Psoas muscle (tissue), 7 donors: ENCODE measurements at regions not wholly inside any gene's neighbourhood (a gene's known extent, or its start where the extent isn't known, plus 50 kb on each side); places are given as distances from the start of the nearest gene placed in this dataset.

Experiments
- ATAC-seq, 4 donors: fragments of 200-7000 bp; cut with Tn5 transposase; one replicate each; pipeline ENCODE4 v1.9.1; 2020; ENCODE audit warnings: moderate library complexity in 3 of 4, mild to moderate bottlenecking in 2 of 4
- DNase-seq, 2 donors: peaks; one replicate each; pipeline ENCODE4 v3.0.0-alpha.2; 2020
- H3K27ac ChIP-seq: fragments of 200-600 bp; one replicate; pipeline ENCODE4 v1.8.0; 2022
- H3K27me3 ChIP-seq, 3 donors: fragments of 200-600 bp in 1 of 3; one replicate each; pipeline versions ENCODE4 v1.6.1 to v1.8.0; 2013 to 2022; ENCODE audit warnings: low read length in 2 of 3, mild to moderate bottlenecking in 2 of 3, moderate library complexity in 1 of 3; ENCODE audit not compliant: insufficient read depth in 3 of 3
- H3K36me3 ChIP-seq, 2 donors: fragments of 200-600 bp in 1 of 2; one replicate each; pipeline versions ENCODE4 v1.6.1 to v1.8.0; 2013 to 2022; ENCODE audit warnings: low read depth in 1 of 2, mild to moderate bottlenecking in 1 of 2, moderate library complexity in 1 of 2; ENCODE audit not compliant: insufficient read depth in 1 of 2
- H3K4me1 ChIP-seq: fragments of 200-600 bp; one replicate; pipeline ENCODE4 v1.8.0; 2022
- H3K4me3 ChIP-seq: fragments of 200-600 bp; one replicate; pipeline ENCODE4 v1.8.0; 2022; ENCODE audit warnings: mild to moderate bottlenecking
- H3K9me3 ChIP-seq: fragments of 200-600 bp; one replicate; pipeline ENCODE4 v1.8.0; 2022
- CTCF ChIP-seq: fragments of 200-600 bp; IDR thresholded peaks from one replicate; pipeline ENCODE4 v1.8.0; 2022; ENCODE audit warnings: antibody characterized with exemption
- WGBS, 3 donors: extraction: QIAGEN DNeasy Blood & Tissue Kit; methylation state at CpG; one replicate each; pipeline versions ENCODE4 v1.1.6 to v1.1.7; 2013; 5-methylcytosine and 5-hydroxymethylcytosine counted together
- intact Hi-C, 2 donors: fragments of 100-400 bp; cut with DNase I; formaldehyde crosslinking; loops; one replicate each; pipeline versions ENCODE4 v1.11.0 to v1.14.2; 2022
- donor health status: healthy with polysubstance abuse.
- donor health status: DM: no; HTN: no; CAD: no; lungs with moderate emphysema.
- donor health status: Bipolar disorder and iron deficiency.
- donor health status: healthy.
- donor health status: DM: yes; HTN: yes; CAD: no.
- donor health status: DM: no; HTN: no; CAD: no.
- donor health status: DM: yes; HTN: yes; CAD: no.

- DNase-seq (no peak), ATAC-seq (no peak)
- WGBS, 3 donors: 76 to 82% (median 78%) methylated on average over 2 of the region's 2 CpGs
- Histone ChIP-seq H3K36me3 (no peaks in the 10 kb centered on the region), H3K27ac (no peak overlapping the region), H3K4me3 (no peak overlapping the region), H3K4me1 (no peaks in the 10 kb centered on the region), H3K9me3 (no peaks in the 10 kb centered on the region), H3K27me3 (no peaks in the 10 kb centered on the region)
- no peak for TF ChIP-seq CTCF
- intact Hi-C loops: no loop called here
Observed at GRCh38 chr4:116449764-116450163, 635.6 kb downstream of the TRAM1L1 start.

GRCh38 chr4:116444117-116444516, 641.3 kb downstream of the TRAM1L1 start:
- Histone ChIP-seq H3K27ac (no peak overlapping the region), H3K4me1 (no peaks in the 10 kb centered on the region), H3K9me3 (peaks cover 7% of the 10 kb centered on the region), H3K4me3 (no peak overlapping the region), H3K36me3 (no peaks in the 10 kb centered on the region), H3K27me3 (no peaks in the 10 kb centered on the region)
- DNase-seq (no peak), ATAC-seq (no peak)
- no peak for TF ChIP-seq CTCF
- intact Hi-C loops: no loop called here

GRCh38 chr4:116438981-116439729, 646.2 kb downstream of the TRAM1L1 start:
- H3K27me3 ChIP-seq: no peaks in the 10 kb centered on the region
- H3K4me3 ChIP-seq: no peak overlapping the region
- no peak for ATAC-seq
- H3K27ac ChIP-seq: no peak overlapping the region
- H3K9me3 ChIP-seq: peaks cover 7% of the 10 kb centered on the region
- TF ChIP-seq CTCF: no peak
- no peaks in the 10 kb centered on the region for H3K4me1 ChIP-seq
- no peaks in the 10 kb centered on the region for H3K36me3 ChIP-seq
- WGBS, 3 donors: 63 to 74% (median 68%) methylated on average over 1 of the region's 1 CpG
- intact Hi-C loops: no loop called here
- no peak for DNase-seq

- ATAC-seq: no peak
- DNase-seq: no peak
- no peak overlapping the region for H3K27ac ChIP-seq
- no peak overlapping the region for H3K4me3 ChIP-seq
- H3K4me1 ChIP-seq: no peaks in the 10 kb centered on the region
- H3K9me3 ChIP-seq: peaks cover 7% of the 10 kb centered on the region
- TF ChIP-seq CTCF: no peak
- H3K27me3 ChIP-seq: no peaks in the 10 kb centered on the region
- no peaks in the 10 kb centered on the region for H3K36me3 ChIP-seq
- WGBS, 3 donors: 6 to 21% (median 10%) methylated on average over 2 of the region's 2 CpGs
- intact Hi-C loops: no loop called here
Observed at GRCh38 chr4:116438417-116438816, 647.0 kb downstream of the TRAM1L1 start.

- H3K36me3 ChIP-seq: no peaks in the 10 kb centered on the region
Observed at GRCh38 chr4:116427666-116428065, 657.7 kb downstream of the TRAM1L1 start.

More at GRCh38 chr4:116427666-116428065, 657.7 kb downstream of the TRAM1L1 start:
- Histone ChIP-seq H3K9me3 (peaks cover 4% of the 10 kb centered on the region), H3K27me3 (no peaks in the 10 kb centered on the region), H3K4me3 (no peak overlapping the region), H3K27ac (no peak overlapping the region), H3K4me1 (no peaks in the 10 kb centered on the region)
- ATAC-seq (no peak), DNase-seq (no peak)
- TF ChIP-seq CTCF: no peak
- intact Hi-C loops: no loop called here
- 73 to 87% (median 84%) methylated on average over 1 of the region's 1 CpG for WGBS, 3 donors
